ENCODE measurements at regions not wholly inside any gene's neighbourhood (a gene's known extent, or its start where the extent isn't known, plus 50 kb on each side); places are given as distances from the start of the nearest gene placed in this dataset.

DNA sequence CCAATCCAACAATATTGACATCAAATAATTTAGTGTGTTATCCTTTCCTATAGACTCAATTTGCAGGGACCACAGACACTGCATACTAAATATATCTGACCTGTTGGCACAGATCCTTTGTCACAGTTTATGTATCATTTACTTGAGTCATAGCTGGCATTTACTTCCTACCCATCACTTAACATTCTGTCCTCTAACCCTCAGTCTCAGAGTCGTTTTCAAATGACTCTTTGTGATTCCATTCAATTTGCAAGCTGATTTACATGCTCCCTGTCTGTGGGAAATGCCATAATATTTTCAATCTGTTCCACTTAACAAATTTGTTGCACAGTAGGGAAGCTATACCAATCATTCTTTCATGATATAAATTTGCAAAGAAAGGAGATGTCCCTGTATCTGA is 265.7 kb upstream of the EDIL3 start:
- TF ChIP-seq, protein P1, sequence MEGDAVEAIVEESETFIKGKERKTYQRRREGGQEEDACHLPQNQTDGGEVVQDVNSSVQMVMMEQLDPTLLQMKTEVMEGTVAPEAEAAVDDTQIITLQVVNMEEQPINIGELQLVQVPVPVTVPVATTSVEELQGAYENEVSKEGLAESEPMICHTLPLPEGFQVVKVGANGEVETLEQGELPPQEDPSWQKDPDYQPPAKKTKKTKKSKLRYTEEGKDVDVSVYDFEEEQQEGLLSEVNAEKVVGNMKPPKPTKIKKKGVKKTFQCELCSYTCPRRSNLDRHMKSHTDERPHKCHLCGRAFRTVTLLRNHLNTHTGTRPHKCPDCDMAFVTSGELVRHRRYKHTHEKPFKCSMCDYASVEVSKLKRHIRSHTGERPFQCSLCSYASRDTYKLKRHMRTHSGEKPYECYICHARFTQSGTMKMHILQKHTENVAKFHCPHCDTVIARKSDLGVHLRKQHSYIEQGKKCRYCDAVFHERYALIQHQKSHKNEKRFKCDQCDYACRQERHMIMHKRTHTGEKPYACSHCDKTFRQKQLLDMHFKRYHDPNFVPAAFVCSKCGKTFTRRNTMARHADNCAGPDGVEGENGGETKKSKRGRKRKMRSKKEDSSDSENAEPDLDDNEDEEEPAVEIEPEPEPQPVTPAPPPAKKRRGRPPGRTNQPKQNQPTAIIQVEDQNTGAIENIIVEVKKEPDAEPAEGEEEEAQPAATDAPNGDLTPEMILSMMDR (IDR thresholded peaks at IDR 0.05 in 2 of 3, conservative IDR thresholded peaks at IDR 0.05 in 1 of 3; ENCODE audit: borderline replicate concordance in 1 of 3, insufficient read depth in 1 of 3, low read depth in 2 of 3, low read length in 2 of 3) = no peak
- TF ChIP-seq, protein P2, sequence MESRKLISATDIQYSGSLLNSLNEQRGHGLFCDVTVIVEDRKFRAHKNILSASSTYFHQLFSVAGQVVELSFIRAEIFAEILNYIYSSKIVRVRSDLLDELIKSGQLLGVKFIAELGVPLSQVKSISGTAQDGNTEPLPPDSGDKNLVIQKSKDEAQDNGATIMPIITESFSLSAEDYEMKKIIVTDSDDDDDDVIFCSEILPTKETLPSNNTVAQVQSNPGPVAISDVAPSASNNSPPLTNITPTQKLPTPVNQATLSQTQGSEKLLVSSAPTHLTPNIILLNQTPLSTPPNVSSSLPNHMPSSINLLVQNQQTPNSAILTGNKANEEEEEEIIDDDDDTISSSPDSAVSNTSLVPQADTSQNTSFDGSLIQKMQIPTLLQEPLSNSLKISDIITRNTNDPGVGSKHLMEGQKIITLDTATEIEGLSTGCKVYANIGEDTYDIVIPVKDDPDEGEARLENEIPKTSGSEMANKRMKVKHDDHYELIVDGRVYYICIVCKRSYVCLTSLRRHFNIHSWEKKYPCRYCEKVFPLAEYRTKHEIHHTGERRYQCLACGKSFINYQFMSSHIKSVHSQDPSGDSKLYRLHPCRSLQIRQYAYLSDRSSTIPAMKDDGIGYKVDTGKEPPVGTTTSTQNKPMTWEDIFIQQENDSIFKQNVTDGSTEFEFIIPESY (IDR thresholded peaks at IDR 0.05; ENCODE audit: extremely low read depth, insufficient replicate concordance, low read length) = no peak
- no peak for TF ChIP-seq POLR2AphosphoS5 (IDR thresholded peaks at IDR 0.05; ENCODE audit: low read depth, low read length)
- no peak for TF ChIP-seq SP1 (IDR thresholded peaks at IDR 0.05; ENCODE audit: low read depth)
- TF ChIP-seq POLR2A (IDR thresholded peaks at IDR 0.05; ENCODE audit: borderline replicate concordance, extremely low read depth, insufficient read depth, insufficient read length) = no peak
- no peak for TF ChIP-seq EZH2phosphoT487 (IDR thresholded peaks at IDR 0.05; ENCODE audit: borderline replicate concordance)
- no peak for TF ChIP-seq TCF7L2 (IDR thresholded peaks at IDR 0.05; ENCODE audit: borderline replicate concordance, extremely low read depth, insufficient read depth, insufficient read length)
- no peak for TF ChIP-seq YY1 (IDR thresholded peaks at IDR 0.05; ENCODE audit: extremely low read depth, insufficient replicate concordance, low read depth, low read length)
- TF ChIP-seq CEBPB (IDR thresholded peaks at IDR 0.05; ENCODE audit: low read depth) = no peak
- TF ChIP-seq CBX3 (IDR thresholded peaks at IDR 0.05; ENCODE audit: low read depth) = no peak
- TF ChIP-seq ZFX (IDR thresholded peaks at IDR 0.05) = no peak
- no peak for TF ChIP-seq EZH2 (IDR thresholded peaks at IDR 0.05)
- no peak for TF ChIP-seq JUND (IDR thresholded peaks at IDR 0.05)
- no peak for TF ChIP-seq ZNF274 (IDR thresholded peaks at IDR 0.05; ENCODE audit: low read depth, low read length)

Data from HCT116 (cell line).